Spleen (tissue), 11 donors: ENCODE measurements at regions not wholly inside any gene's neighbourhood (a gene's known extent, or its start where the extent isn't known, plus 50 kb on each side); places are given as distances from the start of the nearest gene placed in this dataset.

ENCODE experiments used
- DNase-seq: peaks from one replicate; pipeline ENCODE4 v3.0.0-alpha.2; 2020
- H3K27ac ChIP-seq, 8 donors: fragments of 200-600 bp; sonication (generic) in 7 of 8; 1 replicate in 4 of 8; 2 replicates in 4 of 8; pipeline versions ENCODE4 v1.5.0 to v1.8.0; 2016 to 2021; ENCODE audit warnings: inconsistent platforms in 4 of 8, mild to moderate bottlenecking in 4 of 8, moderate library complexity in 1 of 8
- H3K27me3 ChIP-seq, 7 donors: fragments of 200-600 bp; sonication (generic) in 6 of 7; replicated peaks in 1 of 7; 1 replicate in 4 of 7; 2 replicates in 3 of 7; pipeline versions ENCODE4 v1.5.0 to v1.8.0; 2016 to 2021; ENCODE audit warnings: inconsistent platforms in 3 of 7, mild to moderate bottlenecking in 1 of 7
- H3K36me3 ChIP-seq, 6 donors: fragments of 200-600 bp; sonication (generic) in 5 of 6; 1 replicate in 4 of 6; 2 replicates in 2 of 6; pipeline versions ENCODE4 v1.5.0 to v1.8.0; 2016 to 2021; ENCODE audit warnings: inconsistent platforms in 2 of 6
- H3K4me1 ChIP-seq, 6 donors: fragments of 200-600 bp; sonication (generic) in 5 of 6; 1 replicate in 3 of 6; 2 replicates in 3 of 6; pipeline versions ENCODE4 v1.5.0 to v1.8.0; 2016 to 2021; ENCODE audit warnings: inconsistent platforms in 3 of 6
- H3K4me3 ChIP-seq, 8 donors: fragments of 200-600 bp; sonication (generic) in 7 of 8; 1 replicate in 4 of 8; 2 replicates in 4 of 8; pipeline versions ENCODE4 v1.5.0 to v1.8.0; 2016 to 2021; ENCODE audit warnings: inconsistent platforms in 4 of 8, mild to moderate bottlenecking in 4 of 8, moderate library complexity in 2 of 8
- H3K9me3 ChIP-seq, 8 donors: fragments of 200-600 bp; sonication (generic) in 7 of 8; 1 replicate in 4 of 8; 2 replicates in 4 of 8; pipeline versions ENCODE4 v1.5.0 to v1.8.0; 2016 to 2021; ENCODE audit warnings: inconsistent platforms in 4 of 8
- CTCF ChIP-seq, 11 experiments: fragments of 200-600 bp in 7 of 11; fragments of 450-650 bp in 4 of 11; sonication (generic) in 4 of 11; IDR thresholded peaks in 8 of 11; conservative IDR thresholded peaks in 3 of 11; 1 replicate in 7 of 11; 2 replicates in 4 of 11; pipeline versions ENCODE4 v1.4.0 to v1.8.0; 2016 to 2021; ENCODE audit warnings: antibody characterized with exemption in 11 of 11, inconsistent platforms in 4 of 11, mild to moderate bottlenecking in 1 of 11
- POLR2A ChIP-seq, 3 donors: fragments of 450-650 bp; IDR thresholded peaks; one replicate each; pipeline ENCODE4 v1.5.1; 2017; ENCODE audit warnings: antibody characterized with exemption in 3 of 3, mild to moderate bottlenecking in 1 of 3
- POLR2AphosphoS5 ChIP-seq, 3 donors: sonication (generic); formaldehyde crosslinking; IDR thresholded peaks; one replicate each; pipeline ENCODE4 v1.5.1; 2017; ENCODE audit warnings: antibody characterized with exemption in 3 of 3
- WGBS, 5 donors: extraction: QIAGEN DNeasy Blood & Tissue Kit in 3 of 5; methylation state at CpG; one replicate each; pipeline versions ENCODE4 v1.1.5 to v1.1.7; 2013 to 2018; 5-methylcytosine and 5-hydroxymethylcytosine counted together
- intact Hi-C: fragments of 100-400 bp; cut with DNase I; formaldehyde crosslinking; loops from one replicate; pipeline ENCODE4 v1.15.0; 2023; ENCODE audit warnings: low total_unique reads
- donor health status: healthy with polysubstance abuse.
- donor health status: DM: no; HTN: no; CAD: no; lungs with moderate emphysema.
- donor health status: DM: no; HTN: no; CAD: no.
- donor health status: Bipolar disorder and iron deficiency.
- donor health status: healthy.
- donor health status: DM: no; HTN: no; CAD: no.
- donor health status: DM: yes; HTN: yes; CAD: no.

GRCh38 chr2:217000406-217000805, 140.5 kb upstream of the TNP1 start:
- no peak for DNase-seq
- Histone ChIP-seq H3K36me3 (no peaks in the 10 kb centered on the region), H3K4me3 (no peak overlapping the region), H3K9me3 (no peaks in the 10 kb centered on the region), H3K27me3 (peaks cover 0 to 3% (median 0%) of the 10 kb centered on the region in 7 donors), H3K4me1 (no peaks in the 10 kb centered on the region), H3K27ac (no peak overlapping the region)
- WGBS, 5 donors: 46 to 85% (median 63%) methylated on average over 3 of the region's 3 CpGs
- intact Hi-C loops: no loop called here
- no peak for TF ChIP-seq POLR2A (IDR thresholded peaks at IDR 0.05)
- no peak for TF ChIP-seq POLR2AphosphoS5 (IDR thresholded peaks at IDR 0.05)
- no peak for TF ChIP-seq CTCF (IDR thresholded peaks at IDR 0.05 in 8 of 11, conservative IDR thresholded peaks at IDR 0.05 in 3 of 11)

GRCh38 chr2:216996279-216996845, 136.5 kb upstream of the TNP1 start:
- WGBS, 5 donors: 84 to 93% (median 85%) methylated on average over 8 of the region's 8 CpGs
- intact Hi-C loops: no loop called here

GRCh38 chr2:216994353-216994854, 134.5 kb upstream of the TNP1 start:
- Histone ChIP-seq H3K27ac (no peak overlapping the region), H3K27me3 (peaks cover 0 to 3% (median 0%) of the 10 kb centered on the region in 7 donors), H3K36me3 (no peaks in the 10 kb centered on the region), H3K4me1 (peaks cover 0 to 6% (median 0%) of the 10 kb centered on the region in 6 donors), H3K4me3 (no peak overlapping the region), H3K9me3 (no peaks in the 10 kb centered on the region)
- DNase-seq: no peak
- WGBS, 5 donors: 63 to 76% (median 74%) methylated on average over 7 of the region's 7 CpGs
- TF ChIP-seq POLR2A (IDR thresholded peaks at IDR 0.05): no peak
- TF ChIP-seq CTCF (IDR thresholded peaks at IDR 0.05 in 8 of 11, conservative IDR thresholded peaks at IDR 0.05 in 3 of 11): no peak
- TF ChIP-seq POLR2AphosphoS5 (IDR thresholded peaks at IDR 0.05): no peak
- intact Hi-C loops: no loop called here

More at GRCh38 chr2:216996279-216996845, 136.5 kb upstream of the TNP1 start:
- Histone ChIP-seq H3K9me3 (no peaks in the 10 kb centered on the region), H3K4me3 (no peak overlapping the region), H3K36me3 (no peaks in the 10 kb centered on the region), H3K27ac (no peak overlapping the region), H3K27me3 (peaks cover 0 to 3% (median 0%) of the 10 kb centered on the region in 7 donors), H3K4me1 (peaks cover 0 to 3% (median 0%) of the 10 kb centered on the region in 6 donors)
- TF ChIP-seq POLR2A (IDR thresholded peaks at IDR 0.05) (no peak), CTCF (IDR thresholded peaks at IDR 0.05 in 8 of 11, conservative IDR thresholded peaks at IDR 0.05 in 3 of 11) (no peak), POLR2AphosphoS5 (IDR thresholded peaks at IDR 0.05) (no peak)
- DNase-seq: no peak

- Histone ChIP-seq H3K27me3 (peaks cover 0 to under 1% (median 0%) of the 10 kb centered on the region in 7 donors), H3K4me3 (no peak overlapping the region), H3K9me3 (no peaks in the 10 kb centered on the region), H3K4me1 (peaks cover 0 to 6% (median 0%) of the 10 kb centered on the region in 6 donors), H3K36me3 (no peaks in the 10 kb centered on the region), H3K27ac (no peak overlapping the region)
- DNase-seq: no peak
- no peak for TF ChIP-seq CTCF (IDR thresholded peaks at IDR 0.05 in 8 of 11, conservative IDR thresholded peaks at IDR 0.05 in 3 of 11)
- no peak for TF ChIP-seq POLR2A (IDR thresholded peaks at IDR 0.05)
- TF ChIP-seq POLR2AphosphoS5 (IDR thresholded peaks at IDR 0.05): no peak
- intact Hi-C loops: no loop called here
- WGBS, 5 donors: 65 to 90% (median 78%) methylated on average over 2 to 3 of the region's 3 CpGs
Measured at GRCh38 chr2:216992056-216992675, 132.3 kb upstream of the TNP1 start.
